ENCODE measurements at regions not wholly inside any gene's neighbourhood (a gene's known extent, or its start where the extent isn't known, plus 50 kb on each side); places are given as distances from the start of the nearest gene placed in this dataset.
"Not testable (repeated sequence)": the region's sequence is repeated elsewhere in the genome, so short reads cannot be mapped to it uniquely, and the experiment has no call there.

GRCh38 chr2:13401312-13401711 lies 684.6 kb downstream of the TRIB2 start:
- no peak overlapping the region for H3K4me3 ChIP-seq (ENCODE audit: low read depth, low read length)
- no peak for DNase-seq
- no peaks in the 10 kb centered on the region for H3K9me3 ChIP-seq (ENCODE audit: severe bottlenecking)
- H3K27me3 ChIP-seq (ENCODE audit: insufficient read depth, low read depth, severe bottlenecking): no peaks in the 10 kb centered on the region
- TF ChIP-seq CTCF (IDR thresholded peaks at IDR 0.05; ENCODE audit: low read depth, low read length): no peak
- no peaks in the 10 kb centered on the region for H3K36me3 ChIP-seq
- H3K27ac ChIP-seq: no peak overlapping the region

- H3K36me3 ChIP-seq: no peaks in the 10 kb centered on the region
- TF ChIP-seq CTCF (IDR thresholded peaks at IDR 0.05; ENCODE audit: low read depth, low read length): peak; percentile 24; the same call in 1 of the 2 replicates
- H3K4me3 ChIP-seq (ENCODE audit: low read depth, low read length): no peak overlapping the region
- H3K9me3 ChIP-seq (ENCODE audit: severe bottlenecking): no peaks in the 10 kb centered on the region
- H3K27me3 ChIP-seq (ENCODE audit: insufficient read depth, low read depth, severe bottlenecking): no peaks in the 10 kb centered on the region
- H3K27ac ChIP-seq: no peak overlapping the region
- no peak for DNase-seq
Measured at GRCh38 chr2:13413989-13414388, 697.3 kb downstream of the TRIB2 start.

DNA sequence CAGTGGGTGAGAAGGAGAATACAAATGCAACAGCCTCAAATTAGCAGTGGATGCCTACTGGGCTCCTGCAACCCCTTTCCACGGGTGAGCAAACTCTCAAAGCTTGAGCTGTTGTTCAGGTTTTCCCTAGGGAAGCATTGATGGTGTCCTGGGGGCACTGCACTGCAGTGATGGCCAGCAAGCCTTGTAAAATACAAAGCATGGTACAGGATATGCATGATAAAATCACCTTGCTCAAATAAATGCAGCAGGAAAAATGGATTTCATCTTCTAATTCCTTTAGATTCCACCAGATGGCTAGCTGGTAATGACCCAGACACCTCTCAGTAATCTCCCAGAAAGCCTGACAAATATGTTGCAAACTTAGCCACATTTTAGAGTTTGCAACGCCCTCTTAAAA lies 698.2 kb downstream of the TRIB2 start:
- Histone ChIP-seq H3K27me3 (ENCODE audit: insufficient read depth, low read depth, severe bottlenecking) (no peaks in the 10 kb centered on the region), H3K4me3 (ENCODE audit: low read depth, low read length) (no peak overlapping the region), H3K9me3 (ENCODE audit: severe bottlenecking) (no peaks in the 10 kb centered on the region), H3K36me3 (no peaks in the 10 kb centered on the region), H3K27ac (no peak overlapping the region)
- DNase-seq: no peak
- no peak for TF ChIP-seq CTCF (IDR thresholded peaks at IDR 0.05; ENCODE audit: low read depth, low read length)

DNA sequence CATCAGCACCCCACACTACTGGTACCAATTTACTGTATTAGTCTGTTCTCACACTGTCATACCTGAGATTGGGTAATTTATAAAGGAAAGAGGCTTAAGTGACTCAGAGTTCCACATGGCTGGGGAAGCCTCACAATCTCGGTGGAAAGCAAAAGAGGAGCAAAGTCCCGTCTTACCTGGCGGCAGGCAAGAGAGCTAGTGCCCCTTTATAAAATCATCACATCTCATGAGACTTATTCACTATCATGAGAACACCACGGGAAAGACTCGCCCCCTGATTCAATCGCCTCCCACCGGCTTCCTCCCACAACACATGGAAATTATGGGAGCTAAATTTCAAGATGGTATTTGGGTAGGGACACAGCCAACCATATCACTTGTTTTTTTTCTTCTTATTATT lies 717.2 kb downstream of the TRIB2 start:
- peak; percentile 14 for DNase-seq
- Histone ChIP-seq H3K27ac (no peak overlapping the region), H3K9me3 (ENCODE audit: severe bottlenecking) (no peaks in the 10 kb centered on the region), H3K4me3 (ENCODE audit: low read depth, low read length) (no peak overlapping the region), H3K27me3 (ENCODE audit: insufficient read depth, low read depth, severe bottlenecking) (no peaks in the 10 kb centered on the region), H3K36me3 (no peaks in the 10 kb centered on the region)
- no peak for TF ChIP-seq CTCF (IDR thresholded peaks at IDR 0.05; ENCODE audit: low read depth, low read length)

DNA sequence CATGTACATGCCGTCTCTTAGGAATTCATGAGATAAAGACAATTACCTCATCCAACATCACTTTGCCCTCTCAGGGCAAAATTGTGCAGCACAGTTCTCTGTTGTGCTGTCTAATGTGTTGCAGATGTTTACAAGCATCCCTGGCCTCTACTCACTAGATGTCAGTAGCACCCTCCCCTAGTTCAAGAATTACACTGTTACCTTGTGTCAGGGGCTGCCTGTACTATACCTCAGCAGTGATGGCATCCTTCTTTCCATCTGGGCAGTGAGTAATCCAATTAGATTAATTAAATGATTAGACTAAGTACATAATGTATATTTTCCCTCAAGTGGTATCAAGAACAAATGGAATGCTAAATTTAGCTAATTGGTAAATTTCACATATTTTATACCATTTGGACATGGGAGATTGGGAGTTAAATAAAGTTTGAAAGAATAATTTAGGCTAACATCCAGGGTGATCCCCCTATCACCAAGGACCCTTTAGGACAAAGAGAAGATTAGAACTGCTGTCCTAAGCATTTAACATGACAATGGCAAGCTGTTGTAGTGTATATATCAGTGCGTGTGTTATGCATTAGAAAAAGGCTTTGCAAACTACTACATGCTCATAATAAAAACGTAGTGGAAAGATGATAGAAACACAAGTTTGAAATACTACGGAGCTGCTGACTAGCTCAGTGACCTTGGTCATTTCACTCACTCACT lies 727.0 kb downstream of the TRIB2 start:
- peak; percentile 23 for DNase-seq

DNA sequence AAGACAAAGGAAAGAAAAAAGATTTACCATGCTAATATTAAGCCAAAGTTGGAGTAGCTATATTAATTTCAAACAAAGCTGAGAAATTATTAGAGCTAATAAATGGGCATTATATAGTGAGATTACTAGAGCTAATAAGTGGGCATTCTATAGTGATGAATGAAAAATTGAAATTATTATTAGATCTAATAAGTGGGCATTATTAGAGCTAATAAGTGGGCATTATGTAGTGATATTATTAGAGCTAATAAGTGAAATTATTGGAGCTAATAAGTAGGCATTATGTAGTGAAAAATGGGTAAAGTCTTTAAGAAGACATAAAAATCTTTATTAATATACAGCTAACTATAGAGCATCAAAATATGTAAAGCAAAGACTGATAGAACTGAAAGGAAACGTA lies 745.7 kb downstream of the TRIB2 start:
- no peaks in the 10 kb centered on the region for H3K27me3 ChIP-seq (ENCODE audit: insufficient read depth, low read depth, severe bottlenecking)
- no peaks in the 10 kb centered on the region for H3K9me3 ChIP-seq (ENCODE audit: severe bottlenecking)
- no peak overlapping the region for H3K4me3 ChIP-seq (ENCODE audit: low read depth, low read length)
- H3K36me3 ChIP-seq: no peaks in the 10 kb centered on the region
- DNase-seq: no peak
- TF ChIP-seq CTCF (IDR thresholded peaks at IDR 0.05; ENCODE audit: low read depth, low read length): no peak
- no peak overlapping the region for H3K27ac ChIP-seq

More for the DNA sequence above, 727.0 kb downstream of the TRIB2 start:
- H3K9me3 ChIP-seq (ENCODE audit: severe bottlenecking); H3K4me3 ChIP-seq (ENCODE audit: low read depth, low read length); H3K27me3 ChIP-seq (ENCODE audit: insufficient read depth, low read depth, severe bottlenecking); H3K27ac ChIP-seq; H3K36me3 ChIP-seq: not testable (repeated sequence)
